GM12875 (cell line): ENCODE measurements at regions not wholly inside any gene's neighbourhood (a gene's known extent, or its start where the extent isn't known, plus 50 kb on each side); places are given as distances from the start of the nearest gene placed in this dataset.

Source experiments
- H3K4me3 ChIP-seq: one replicate; pipeline ENCODE4 v1.5.1; 2011; ENCODE audit warnings: low read depth, low read length, control low read depth
- CTCF ChIP-seq: IDR thresholded peaks from 2 replicates; pipeline ENCODE4 v1.5.1; 2011; ENCODE audit warnings: low read depth, mild to moderate bottlenecking, control low read depth, inconsistent platforms, low read length, moderate library complexity, borderline replicate concordance; ENCODE audit not compliant: insufficient read depth

- no peak for TF ChIP-seq CTCF
- no peak overlapping the region for H3K4me3 ChIP-seq
Measured at GRCh38 chr13:38566023-38566422, 120.9 kb upstream of the FREM2 start.

GRCh38 chr13:38566519-38566918, 120.4 kb upstream of the FREM2 start:
- no peak overlapping the region for H3K4me3 ChIP-seq
- no peak for TF ChIP-seq CTCF

- TF ChIP-seq CTCF: no peak
- H3K4me3 ChIP-seq: no peak overlapping the region
Measured at GRCh38 chr13:38570706-38571105, 116.2 kb upstream of the FREM2 start.

DNA sequence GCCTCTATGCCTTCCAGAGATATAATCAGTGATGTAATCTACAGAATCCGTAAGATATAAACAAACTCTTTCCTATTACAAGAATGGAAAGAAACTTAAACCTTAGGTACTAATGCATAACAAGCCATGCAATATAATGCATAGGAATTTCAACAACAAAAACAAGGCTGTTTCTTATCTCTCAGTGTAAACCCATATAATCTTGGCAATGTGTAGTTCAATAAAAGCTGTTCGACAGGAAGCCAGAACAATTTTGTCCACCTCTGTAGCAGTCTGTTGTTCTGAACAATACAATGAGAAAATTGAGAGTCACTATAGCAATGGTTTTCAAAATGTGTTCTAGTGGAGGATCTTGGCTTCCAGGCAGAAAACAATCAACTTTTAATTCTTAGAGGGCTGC, 111.5 kb upstream of the FREM2 start:
- TF ChIP-seq CTCF: no peak
- H3K4me3 ChIP-seq: no peak overlapping the region

DNA sequence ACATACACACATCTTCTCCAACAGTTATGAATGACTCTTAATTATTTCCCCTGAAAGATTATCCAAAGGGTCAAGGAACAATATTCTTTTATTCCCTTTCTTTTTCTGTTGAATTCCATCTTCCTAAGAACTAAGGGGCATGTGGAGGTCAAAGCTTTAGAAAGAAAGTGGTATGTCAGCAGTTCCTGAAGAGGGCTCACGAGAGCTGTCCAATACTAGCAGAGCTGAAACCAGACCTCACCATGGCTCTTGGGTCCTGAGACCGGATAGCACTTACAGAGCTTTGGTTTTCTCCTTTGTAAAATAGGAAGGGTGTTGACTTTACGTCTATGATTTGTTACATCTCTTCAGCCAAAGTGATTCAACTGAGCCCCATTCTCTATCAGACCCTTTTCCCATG, 109.8 kb upstream of the FREM2 start:
- H3K4me3 ChIP-seq: no peak overlapping the region
- TF ChIP-seq CTCF: no peak

- 0 out of 2 replicates have a peak, but pooled peaks have one; percentile 3 for TF ChIP-seq CTCF
- no peak overlapping the region for H3K4me3 ChIP-seq
Measured at GRCh38 chr13:38582133-38582532, 104.7 kb upstream of the FREM2 start.

DNA sequence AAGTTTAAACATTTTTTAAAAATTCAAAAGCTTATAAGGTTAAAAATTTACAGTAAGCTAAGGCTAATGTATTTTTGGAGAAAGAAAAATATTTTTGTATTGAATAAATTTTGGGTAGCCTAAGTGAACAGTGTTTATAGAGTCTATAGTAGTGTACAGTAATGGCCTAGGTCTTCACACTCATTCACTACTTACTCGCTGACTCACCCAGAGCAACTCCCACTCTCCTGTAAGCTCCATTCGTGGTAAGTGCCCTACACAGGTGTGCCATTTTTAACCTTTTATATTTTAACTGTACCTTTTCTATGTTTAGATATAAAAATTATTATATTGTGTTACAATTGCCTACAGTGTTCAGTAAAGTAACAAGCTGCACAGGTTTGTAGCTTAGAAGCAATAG, 96.6 kb upstream of the FREM2 start:
- H3K4me3 ChIP-seq: no peak overlapping the region
- TF ChIP-seq CTCF: no peak
